Gastroesophageal sphincter (tissue), 4 donors: ENCODE measurements at regions not wholly inside any gene's neighbourhood (a gene's known extent, or its start where the extent isn't known, plus 50 kb on each side); places are given as distances from the start of the nearest gene placed in this dataset.

Experiments used
- ATAC-seq: fragments of 150-250 bp; one replicate; pipeline ENCODE4 v1.9.1; 2016; ENCODE audit warnings: mild to moderate bottlenecking, moderate library complexity
- H3K27ac ChIP-seq, 4 donors: fragments of 200-600 bp; sonication (generic) in 3 of 4; 1 replicate in 3 of 4; 2 replicates in 1 of 4; pipeline ENCODE4 v1.5.1; 2016 to 2019
- H3K27me3 ChIP-seq: fragments of 200-600 bp; sonication (generic); one replicate; pipeline ENCODE4 v1.5.1; 2019
- H3K36me3 ChIP-seq, 2 donors: fragments of 200-600 bp; sonication (generic); one replicate each; pipeline ENCODE4 v1.5.1; 2019; ENCODE audit warnings: control low read depth in 1 of 2
- H3K4me1 ChIP-seq, 3 donors: fragments of 200-600 bp; sonication (generic); 1 replicate in 2 of 3; 2 replicates in 1 of 3; pipeline ENCODE4 v1.5.1; 2016 to 2019; ENCODE audit warnings: control low read depth in 2 of 3
- H3K4me3 ChIP-seq, 2 donors: fragments of 200-600 bp; sonication (generic); one replicate each; pipeline ENCODE4 v1.5.1; 2019; ENCODE audit warnings: mild to moderate bottlenecking in 1 of 2, moderate library complexity in 1 of 2
- H3K9me3 ChIP-seq, 3 donors: fragments of 200-600 bp; sonication (generic); one replicate each; pipeline ENCODE4 v1.5.1; 2017 to 2019; ENCODE audit warnings: control low read depth in 2 of 3
- CTCF ChIP-seq, 4 experiments: fragments of 200-600 bp in 2 of 4; fragments of 450-650 bp in 2 of 4; sonication (generic) in 1 of 4; IDR thresholded peaks; one replicate each; pipeline ENCODE4 v1.5.1; 2017 to 2019; ENCODE audit warnings: antibody characterized with exemption in 4 of 4, mild to moderate bottlenecking in 2 of 4, moderate library complexity in 2 of 4
- EP300 ChIP-seq: sonication (generic); formaldehyde crosslinking; IDR thresholded peaks from one replicate; pipeline ENCODE4 v1.6.1; 2017; ENCODE audit warnings: antibody characterized with exemption, mild to moderate bottlenecking
- POLR2A ChIP-seq, 2 donors: fragments of 450-650 bp; IDR thresholded peaks; one replicate each; pipeline ENCODE4 v1.6.1; 2017; ENCODE audit warnings: antibody characterized with exemption in 2 of 2, mild to moderate bottlenecking in 2 of 2, moderate library complexity in 1 of 2
- POLR2AphosphoS5 ChIP-seq: sonication (generic); formaldehyde crosslinking; IDR thresholded peaks from one replicate; pipeline ENCODE4 v1.6.1; 2017; ENCODE audit warnings: antibody characterized with exemption
- WGBS, 2 donors: methylation state at CpG; one replicate each; pipeline ENCODE4 v1.1.5; 2018; ENCODE audit warnings: low coverage in 1 of 2; 5-methylcytosine and 5-hydroxymethylcytosine counted together

- WGBS, 2 donors, result 92 to 94% methylated on average over 4 to 5 of the region's 5 CpGs
- Histone ChIP-seq H3K27ac (no peak overlapping the region), H3K36me3 (no peaks in the 10 kb centered on the region), H3K4me3 (no peak overlapping the region), H3K4me1 (peaks cover 0 to 15% (median 0%) of the 10 kb centered on the region in 3 donors), H3K27me3 (no peaks in the 10 kb centered on the region), H3K9me3 (no peaks in the 10 kb centered on the region)
- ATAC-seq, result no peak
- TF ChIP-seq CTCF (IDR thresholded peaks at IDR 0.05), result no peak
- no peak for TF ChIP-seq POLR2A (IDR thresholded peaks at IDR 0.05)
- TF ChIP-seq POLR2AphosphoS5, result no peak
- no peak for TF ChIP-seq EP300
Measured at GRCh38 chr17:31715446-31715845, 143.6 kb downstream of the COPRS start.

- Histone ChIP-seq H3K27ac (no peak overlapping the region), H3K27me3 (no peaks in the 10 kb centered on the region), H3K4me3 (no peak overlapping the region), H3K9me3 (no peaks in the 10 kb centered on the region), H3K36me3 (no peaks in the 10 kb centered on the region), H3K4me1 (peaks cover 0 to 2% (median 0%) of the 10 kb centered on the region in 3 donors)
- no peak for TF ChIP-seq POLR2AphosphoS5
- TF ChIP-seq EP300, result no peak
- no peak for TF ChIP-seq CTCF (IDR thresholded peaks at IDR 0.05)
- no peak for TF ChIP-seq POLR2A (IDR thresholded peaks at IDR 0.05)
- ATAC-seq, result no peak
- WGBS, 2 donors, result 73 to 100% methylated on average over 3 to 6 of the region's 10 CpGs
Measured at GRCh38 chr17:31704483-31704882, 154.6 kb downstream of the COPRS start.

GRCh38 chr17:31702041-31702440 is 157.0 kb downstream of the COPRS start:
- TF ChIP-seq POLR2AphosphoS5 (no peak), EP300 (no peak), CTCF (IDR thresholded peaks at IDR 0.05) (no peak), POLR2A (IDR thresholded peaks at IDR 0.05) (no peak)
- WGBS, 2 donors, result 85 to 96% methylated on average over 3 of the region's 3 CpGs

GRCh38 chr17:31700973-31701372 is 158.1 kb downstream of the COPRS start:
- no peak for ATAC-seq
- TF ChIP-seq EP300 (no peak), POLR2A (IDR thresholded peaks at IDR 0.05) (no peak), POLR2AphosphoS5 (no peak), CTCF (IDR thresholded peaks at IDR 0.05) (no peak)
- 47 to 80% methylated on average over 1 of the region's 1 CpG for WGBS, 2 donors
- peaks cover 0 to 5% (median 0%) of the 10 kb centered on the region in 3 donors for H3K9me3 ChIP-seq
- no peaks in the 10 kb centered on the region for H3K36me3 ChIP-seq
- H3K4me3 ChIP-seq, result no peak overlapping the region
- H3K27me3 ChIP-seq, result no peaks in the 10 kb centered on the region
- H3K27ac ChIP-seq, result no peak overlapping the region
- H3K4me1 ChIP-seq, result peaks cover 6 to 29% (median 11%) of the 10 kb centered on the region in 3 donors

More at GRCh38 chr17:31702041-31702440, 157.0 kb downstream of the COPRS start:
- ATAC-seq, result no peak
- H3K9me3 ChIP-seq, result peaks cover 0 to 5% (median 0%) of the 10 kb centered on the region in 3 donors
- H3K4me3 ChIP-seq, result no peak overlapping the region
- H3K27me3 ChIP-seq, result no peaks in the 10 kb centered on the region
- H3K4me1 ChIP-seq, result peaks cover 1 to 18% (median 2%) of the 10 kb centered on the region in 3 donors
- H3K36me3 ChIP-seq, result no peaks in the 10 kb centered on the region
- H3K27ac ChIP-seq, result no peak overlapping the region

- no peak overlapping the region for H3K27ac ChIP-seq
- H3K4me3 ChIP-seq, result no peak overlapping the region
- 83 to 86% methylated on average over 3 of the region's 4 CpGs for WGBS, 2 donors
- H3K4me1 ChIP-seq, result peaks cover 12 to 39% (median 18%) of the 10 kb centered on the region in 3 donors
- H3K27me3 ChIP-seq, result no peaks in the 10 kb centered on the region
- ATAC-seq, result no peak
- H3K36me3 ChIP-seq, result no peaks in the 10 kb centered on the region
- TF ChIP-seq EP300, result no peak
- no peak for TF ChIP-seq CTCF (IDR thresholded peaks at IDR 0.05)
- no peak for TF ChIP-seq POLR2AphosphoS5
- H3K9me3 ChIP-seq, result peaks cover 0 to 5% (median 0%) of the 10 kb centered on the region in 3 donors
Measured at GRCh38 chr17:31699886-31700285, 159.2 kb downstream of the COPRS start.
